ENCODE measurements at regions not wholly inside any gene's neighbourhood (a gene's known extent, or its start where the extent isn't known, plus 50 kb on each side); places are given as distances from the start of the nearest gene placed in this dataset.

DNA sequence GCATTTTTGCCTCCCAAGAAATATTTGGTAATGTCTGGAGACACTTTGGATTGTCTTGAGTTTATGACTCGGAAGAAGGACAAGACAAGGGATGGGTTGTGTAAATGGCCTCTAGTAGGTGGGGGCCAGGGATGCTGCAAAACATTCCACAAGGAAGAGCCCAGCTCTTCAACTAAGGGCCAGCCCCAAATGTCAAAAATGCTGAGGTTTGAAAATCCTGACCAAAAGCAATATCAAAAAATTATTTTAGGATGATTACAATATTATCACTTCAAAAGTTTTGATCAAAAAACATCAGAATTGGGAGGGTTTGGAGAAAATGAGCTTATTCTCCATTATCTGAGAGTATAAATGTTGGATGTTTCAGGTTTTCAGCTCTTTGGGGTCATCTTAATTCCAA lies 248.9 kb upstream of the SLC24A2 start:
- TF ChIP-seq, protein P1, sequence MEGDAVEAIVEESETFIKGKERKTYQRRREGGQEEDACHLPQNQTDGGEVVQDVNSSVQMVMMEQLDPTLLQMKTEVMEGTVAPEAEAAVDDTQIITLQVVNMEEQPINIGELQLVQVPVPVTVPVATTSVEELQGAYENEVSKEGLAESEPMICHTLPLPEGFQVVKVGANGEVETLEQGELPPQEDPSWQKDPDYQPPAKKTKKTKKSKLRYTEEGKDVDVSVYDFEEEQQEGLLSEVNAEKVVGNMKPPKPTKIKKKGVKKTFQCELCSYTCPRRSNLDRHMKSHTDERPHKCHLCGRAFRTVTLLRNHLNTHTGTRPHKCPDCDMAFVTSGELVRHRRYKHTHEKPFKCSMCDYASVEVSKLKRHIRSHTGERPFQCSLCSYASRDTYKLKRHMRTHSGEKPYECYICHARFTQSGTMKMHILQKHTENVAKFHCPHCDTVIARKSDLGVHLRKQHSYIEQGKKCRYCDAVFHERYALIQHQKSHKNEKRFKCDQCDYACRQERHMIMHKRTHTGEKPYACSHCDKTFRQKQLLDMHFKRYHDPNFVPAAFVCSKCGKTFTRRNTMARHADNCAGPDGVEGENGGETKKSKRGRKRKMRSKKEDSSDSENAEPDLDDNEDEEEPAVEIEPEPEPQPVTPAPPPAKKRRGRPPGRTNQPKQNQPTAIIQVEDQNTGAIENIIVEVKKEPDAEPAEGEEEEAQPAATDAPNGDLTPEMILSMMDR (IDR thresholded peaks at IDR 0.05; ENCODE audit: extremely low read depth in 1 of 2, insufficient read depth in 1 of 2, low read depth in 1 of 2, low read length in 2 of 2) = no peak
- TF ChIP-seq POLR2A (IDR thresholded peaks at IDR 0.05; ENCODE audit: low read depth, low read length) = no peak
- TF ChIP-seq, protein P2, sequence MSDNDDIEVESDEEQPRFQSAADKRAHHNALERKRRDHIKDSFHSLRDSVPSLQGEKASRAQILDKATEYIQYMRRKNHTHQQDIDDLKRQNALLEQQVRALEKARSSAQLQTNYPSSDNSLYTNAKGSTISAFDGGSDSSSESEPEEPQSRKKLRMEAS (IDR thresholded peaks at IDR 0.05; ENCODE audit: insufficient read depth, insufficient read length) = no peak
- no peak for TF ChIP-seq EZH2 (IDR thresholded peaks at IDR 0.05; ENCODE audit: borderline replicate concordance, low read depth, low read length, severe bottlenecking)
- no peak for TF ChIP-seq POLR2AphosphoS5 (IDR thresholded peaks at IDR 0.05; ENCODE audit: insufficient read depth, low read depth, low read length)
- no peak for TF ChIP-seq MYC (IDR thresholded peaks at IDR 0.05; ENCODE audit: low read depth, low read length)
- TF ChIP-seq GATA2 (IDR thresholded peaks at IDR 0.05; ENCODE audit: insufficient read depth, insufficient read length, low read depth, low read length) = no peak
- no peak for TF ChIP-seq JUN (IDR thresholded peaks at IDR 0.05; ENCODE audit: borderline replicate concordance, insufficient read depth, insufficient read length, low read depth)

Data from endothelial cell of umbilical vein (primary cell).